Keratinocyte (primary cell): ENCODE measurements at regions not wholly inside any gene's neighbourhood (a gene's known extent, or its start where the extent isn't known, plus 50 kb on each side); places are given as distances from the start of the nearest gene placed in this dataset.

Experiments used
- DNase-seq: peaks from one replicate; pipeline ENCODE4 v3.0.0-alpha.2; 2011; ENCODE audit warnings: low read depth, missing footprints, low spot score
- FAIRE-seq: peaks from 2 replicates; lab custom pipeline; 2011; peaks lifted over from hg19 to GRCh38; lab: Jason Lieb, UNC
- H2AFZ ChIP-seq: 2 replicates; pipeline ENCODE4 v1.6.0; 2012; ENCODE audit warnings: low read length, control low read depth, inconsistent platforms; ENCODE audit not compliant: control insufficient read depth
- H3K27ac ChIP-seq: 2 replicates; pipeline ENCODE4 v1.5.1; 2011; ENCODE audit warnings: low read length; ENCODE audit not compliant: control insufficient read depth, insufficient read depth
- H3K27me3 ChIP-seq: 3 replicates; pipeline ENCODE4 v1.6.0; 2011; ENCODE audit warnings: low read length; ENCODE audit not compliant: control insufficient read depth, insufficient read depth; ENCODE audit errors: extremely low read depth
- H3K36me3 ChIP-seq, 2 experiments: 2 replicates in 1 of 2; 3 replicates in 1 of 2; pipeline ENCODE4 v1.5.1; 2011; ENCODE audit warnings: low read length in 2 of 2, mild to moderate bottlenecking in 1 of 2; ENCODE audit not compliant: control insufficient read depth in 2 of 2, insufficient read depth in 2 of 2; ENCODE audit errors: extremely low read depth in 1 of 2
- H3K4me1 ChIP-seq: 3 replicates; pipeline ENCODE4 v1.5.1; 2011; ENCODE audit warnings: low read length; ENCODE audit not compliant: control insufficient read depth, insufficient read depth; ENCODE audit errors: extremely low read depth
- H3K4me2 ChIP-seq: 3 replicates; pipeline ENCODE4 v1.6.0; 2011; ENCODE audit warnings: low read depth, low read length; ENCODE audit not compliant: control insufficient read depth, insufficient read depth; ENCODE audit errors: extremely low read depth
- H3K4me3 ChIP-seq, 3 experiments: fragments of 200-600 bp in 1 of 3; sonication (generic) in 1 of 3; 2 replicates in 2 of 3; 3 replicates in 1 of 3; pipeline ENCODE4 v1.5.1; 2011 to 2016; ENCODE audit warnings: low read length in 3 of 3, mild to moderate bottlenecking in 3 of 3, control low read depth in 2 of 3, inconsistent platforms in 1 of 3, low read depth in 1 of 3, mixed read lengths in 1 of 3, mixed run types in 1 of 3, moderate library complexity in 1 of 3; ENCODE audit not compliant: control insufficient read depth in 2 of 3, insufficient read depth in 2 of 3; ENCODE audit errors: extremely low read depth in 1 of 3
- H3K79me2 ChIP-seq: 2 replicates; pipeline ENCODE4 v1.6.0; 2012; ENCODE audit warnings: low read length; ENCODE audit not compliant: control insufficient read depth, insufficient read depth
- H3K9ac ChIP-seq: 3 replicates; pipeline ENCODE4 v1.6.0; 2011; ENCODE audit warnings: low read length; ENCODE audit not compliant: control insufficient read depth, insufficient read depth; ENCODE audit errors: extremely low read depth
- H3K9me1 ChIP-seq: 3 replicates; pipeline ENCODE4 v1.6.0; 2011; ENCODE audit warnings: low read length; ENCODE audit not compliant: control insufficient read depth, insufficient read depth; ENCODE audit errors: extremely low read depth
- H3K9me3 ChIP-seq: 2 replicates; pipeline ENCODE4 v1.5.1; 2012; ENCODE audit warnings: low read depth, low read length; ENCODE audit not compliant: control insufficient read depth
- H4K20me1 ChIP-seq: 3 replicates; pipeline ENCODE4 v1.6.0; 2011; ENCODE audit warnings: low read length; ENCODE audit not compliant: control insufficient read depth, insufficient read depth; ENCODE audit errors: extremely low read depth
- EZH2 ChIP-seq: IDR thresholded peaks from one replicate; pipeline ENCODE4 v1.6.1; 2012; ENCODE audit warnings: inconsistent platforms, mild to moderate bottlenecking, low read length, moderate library complexity
- dilution Hi-C: fragments of 300-500 bp; cut with MboI; formaldehyde crosslinking; loops from one replicate; pipeline ENCODE4 v1.7.0; 2020; ENCODE audit warnings: low sequenced_read_pairs; ENCODE audit not compliant: extremely low pct_ligation_motif_present
- TF ChIP-seq, protein P1 (sequence below), 3 experiments: IDR thresholded peaks in 1 of 3; conservative IDR thresholded peaks in 1 of 3; optimal IDR thresholded peaks in 1 of 3; 2 replicates in 2 of 3; 3 replicates in 1 of 3; pipeline versions ENCODE3 to v1.5.1; 2011; ENCODE audit warnings: low read length in 3 of 3, mild to moderate bottlenecking in 3 of 3, moderate library complexity in 2 of 3, control low read depth in 1 of 3, inconsistent platforms in 1 of 3; ENCODE audit not compliant: insufficient read depth in 2 of 3; ENCODE audit errors: extremely low read depth in 1 of 3

DNA sequence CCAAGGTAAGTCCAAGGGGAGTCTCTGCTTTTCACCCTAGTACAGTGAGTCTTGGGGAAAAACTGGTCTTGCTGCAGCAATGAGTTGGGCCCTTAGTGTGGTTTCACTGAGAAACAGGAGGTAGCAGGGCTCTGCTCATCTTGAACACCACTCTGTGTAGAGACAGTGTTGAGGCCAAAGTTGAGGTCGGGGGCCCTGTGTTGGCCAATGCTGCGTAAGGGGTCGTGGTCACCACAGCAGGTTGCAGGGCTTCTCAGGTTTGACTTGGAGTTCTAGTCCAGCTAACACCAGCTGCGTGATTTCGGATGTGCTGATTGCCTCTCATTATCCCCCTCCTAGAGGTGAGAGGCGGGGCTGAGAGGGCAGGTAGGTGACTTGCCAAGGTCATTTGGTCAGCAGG is 807.5 kb downstream of the VRK1 start:
- no peak overlapping the region for H3K9ac ChIP-seq
- no peaks in the 10 kb centered on the region for H3K27me3 ChIP-seq
- no peaks in the 10 kb centered on the region for H3K79me2 ChIP-seq
- no peak overlapping the region for H3K4me3 ChIP-seq
- dilution Hi-C loops, result no loop called here
- FAIRE-seq (no peak), DNase-seq (no peak)
- H3K9me1 ChIP-seq, result no peaks in the 10 kb centered on the region
- H4K20me1 ChIP-seq, result no peaks in the 10 kb centered on the region
- H3K4me2 ChIP-seq, result no peak overlapping the region
- no peak overlapping the region for H2AFZ ChIP-seq
- H3K36me3 ChIP-seq, result no peaks in the 10 kb centered on the region
- TF ChIP-seq EZH2, result no peak
- TF ChIP-seq, protein P1, sequence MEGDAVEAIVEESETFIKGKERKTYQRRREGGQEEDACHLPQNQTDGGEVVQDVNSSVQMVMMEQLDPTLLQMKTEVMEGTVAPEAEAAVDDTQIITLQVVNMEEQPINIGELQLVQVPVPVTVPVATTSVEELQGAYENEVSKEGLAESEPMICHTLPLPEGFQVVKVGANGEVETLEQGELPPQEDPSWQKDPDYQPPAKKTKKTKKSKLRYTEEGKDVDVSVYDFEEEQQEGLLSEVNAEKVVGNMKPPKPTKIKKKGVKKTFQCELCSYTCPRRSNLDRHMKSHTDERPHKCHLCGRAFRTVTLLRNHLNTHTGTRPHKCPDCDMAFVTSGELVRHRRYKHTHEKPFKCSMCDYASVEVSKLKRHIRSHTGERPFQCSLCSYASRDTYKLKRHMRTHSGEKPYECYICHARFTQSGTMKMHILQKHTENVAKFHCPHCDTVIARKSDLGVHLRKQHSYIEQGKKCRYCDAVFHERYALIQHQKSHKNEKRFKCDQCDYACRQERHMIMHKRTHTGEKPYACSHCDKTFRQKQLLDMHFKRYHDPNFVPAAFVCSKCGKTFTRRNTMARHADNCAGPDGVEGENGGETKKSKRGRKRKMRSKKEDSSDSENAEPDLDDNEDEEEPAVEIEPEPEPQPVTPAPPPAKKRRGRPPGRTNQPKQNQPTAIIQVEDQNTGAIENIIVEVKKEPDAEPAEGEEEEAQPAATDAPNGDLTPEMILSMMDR (optimal IDR thresholded peaks at IDR 0.05 in 1 of 3, IDR thresholded peaks at IDR 0.05 in 1 of 3, conservative IDR thresholded peaks at IDR 0.05 in 1 of 3; ENCODE audit: extremely low read depth in 1 of 3, insufficient read depth in 2 of 3, low read length in 3 of 3), result no peak
- no peak overlapping the region for H3K27ac ChIP-seq
- no peaks in the 10 kb centered on the region for H3K4me1 ChIP-seq
- H3K9me3 ChIP-seq, result no peaks in the 10 kb centered on the region

DNA sequence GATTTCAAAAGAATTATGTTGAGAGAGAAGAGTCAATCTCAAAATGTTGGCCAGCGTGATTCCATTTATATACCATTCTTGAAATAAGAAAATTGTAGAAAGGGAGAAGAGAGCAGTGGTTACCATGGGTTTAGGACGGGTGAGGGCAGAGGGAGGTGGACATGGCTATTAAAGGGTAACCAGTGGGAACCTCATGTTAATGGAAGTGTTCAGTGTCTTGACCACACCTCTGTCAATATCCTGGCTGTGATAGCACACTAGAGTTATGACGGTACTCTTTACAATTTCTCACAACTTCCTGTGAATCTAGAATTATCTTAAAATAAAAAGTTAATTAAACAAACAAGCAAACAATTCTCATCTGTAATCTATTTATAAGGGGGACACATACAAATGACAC is 821.2 kb downstream of the VRK1 start:
- FAIRE-seq, result no peak

More for the DNA sequence above, 821.2 kb downstream of the VRK1 start:
- TF ChIP-seq, protein P1 (optimal IDR thresholded peaks at IDR 0.05 in 1 of 3, IDR thresholded peaks at IDR 0.05 in 1 of 3, conservative IDR thresholded peaks at IDR 0.05 in 1 of 3; ENCODE audit: extremely low read depth in 1 of 3, insufficient read depth in 2 of 3, low read length in 3 of 3), result no peak
- no peak for TF ChIP-seq EZH2
- H3K27me3 ChIP-seq, result no peaks in the 10 kb centered on the region
- H3K36me3 ChIP-seq, result no peaks in the 10 kb centered on the region
- dilution Hi-C loops, result no loop called here
- H3K9me1 ChIP-seq, result no peaks in the 10 kb centered on the region
- H3K79me2 ChIP-seq, result no peaks in the 10 kb centered on the region
- H3K9ac ChIP-seq, result no peak overlapping the region
- no peak overlapping the region for H3K4me3 ChIP-seq
- H3K27ac ChIP-seq, result no peak overlapping the region
- H4K20me1 ChIP-seq, result no peaks in the 10 kb centered on the region
- no peak for DNase-seq
- no peak overlapping the region for H2AFZ ChIP-seq
- no peaks in the 10 kb centered on the region for H3K9me3 ChIP-seq
- H3K4me2 ChIP-seq, result no peak overlapping the region
- H3K4me1 ChIP-seq, result no peaks in the 10 kb centered on the region
